ENCODE measurements at regions not wholly inside any gene's neighbourhood (a gene's known extent, or its start where the extent isn't known, plus 50 kb on each side); places are given as distances from the start of the nearest gene placed in this dataset.
"Not testable (repeated sequence)": the region's sequence is repeated elsewhere in the genome, so short reads cannot be mapped to it uniquely, and the experiment has no call there.

- no peak for DNase-seq (ENCODE audit: low read depth)
Observed at GRCh38 chr2:83386549-83386948, 1072.5 kb downstream of the SUCLG1 start.

DNA sequence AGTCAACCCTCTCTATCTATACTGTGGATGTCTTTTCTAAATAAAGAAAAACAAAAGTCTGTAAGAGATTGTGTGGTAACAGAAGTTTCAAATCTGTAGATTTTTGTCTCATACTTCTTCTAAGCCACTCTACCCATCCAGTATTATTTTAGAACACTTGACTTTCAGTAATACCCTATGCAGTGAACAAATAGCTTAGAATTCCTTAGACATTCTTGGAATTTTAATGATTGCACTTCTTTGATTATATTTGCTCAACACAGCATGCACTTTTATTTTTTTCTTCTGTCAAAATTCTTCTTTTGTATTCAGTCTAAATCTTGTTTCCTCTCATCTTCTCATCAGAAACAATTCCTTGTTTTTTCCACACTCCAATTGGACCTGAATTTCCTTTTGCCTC, 1080.2 kb downstream of the SUCLG1 start:
- DNase-seq (ENCODE audit: low read depth): no peak

- DNase-seq (ENCODE audit: low read depth): no peak
Observed at GRCh38 chr2:83376731-83377130, 1082.3 kb downstream of the SUCLG1 start.

GRCh38 chr2:83370419-83370762, 1088.7 kb downstream of the SUCLG1 start:
- DNase-seq (ENCODE audit: low read depth): no peak

- no peak for DNase-seq (ENCODE audit: low read depth)
Observed at GRCh38 chr2:83369601-83370418, 1089.3 kb downstream of the SUCLG1 start.

DNA sequence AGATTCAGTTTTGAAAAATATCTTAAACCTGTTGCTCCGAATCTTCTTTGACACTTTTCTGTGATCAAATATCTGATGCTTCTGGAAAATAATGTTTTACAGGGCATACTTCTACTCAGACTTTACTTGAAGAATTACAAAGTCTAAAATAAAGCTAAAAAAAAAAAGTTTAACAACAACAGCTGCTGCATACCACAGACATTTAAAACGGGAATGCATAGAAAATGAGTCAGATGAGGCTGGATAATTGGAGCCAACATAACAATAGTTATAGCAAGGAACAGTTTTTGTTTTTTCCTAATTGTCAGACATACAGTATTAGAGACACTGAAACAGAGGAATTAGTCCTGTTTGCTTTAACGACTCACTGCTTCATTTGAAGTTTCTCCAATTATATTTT, 1090.2 kb downstream of the SUCLG1 start:
- peak; percentile 24 for DNase-seq (ENCODE audit: low read depth)

GRCh38 chr2:83368461-83368860, 1090.6 kb downstream of the SUCLG1 start:
- DNase-seq (ENCODE audit: low read depth): no peak

DNA sequence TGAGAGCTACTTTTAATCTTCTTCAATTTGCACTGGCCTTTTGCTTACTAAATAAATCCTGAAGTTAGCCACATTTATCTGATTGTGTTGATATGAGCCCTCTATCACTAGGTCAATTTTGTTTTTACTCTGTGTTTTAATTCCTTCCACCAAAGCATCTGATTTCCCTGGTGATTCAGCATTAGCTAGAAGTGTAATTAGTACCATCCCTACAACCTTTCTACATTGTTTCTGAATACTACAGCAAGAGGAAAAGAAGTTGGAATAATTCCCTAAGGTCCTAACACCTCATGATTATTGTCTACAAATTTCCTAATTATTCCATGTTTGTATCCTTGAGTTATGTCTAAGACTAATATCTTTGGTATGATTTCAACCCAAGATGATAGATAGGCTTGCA, 1093.6 kb downstream of the SUCLG1 start:
- no peak for DNase-seq (ENCODE audit: low read depth)

- DNase-seq (ENCODE audit: low read depth): peak; percentile 38
Observed at GRCh38 chr2:83364264-83364663, 1094.8 kb downstream of the SUCLG1 start.

DNA sequence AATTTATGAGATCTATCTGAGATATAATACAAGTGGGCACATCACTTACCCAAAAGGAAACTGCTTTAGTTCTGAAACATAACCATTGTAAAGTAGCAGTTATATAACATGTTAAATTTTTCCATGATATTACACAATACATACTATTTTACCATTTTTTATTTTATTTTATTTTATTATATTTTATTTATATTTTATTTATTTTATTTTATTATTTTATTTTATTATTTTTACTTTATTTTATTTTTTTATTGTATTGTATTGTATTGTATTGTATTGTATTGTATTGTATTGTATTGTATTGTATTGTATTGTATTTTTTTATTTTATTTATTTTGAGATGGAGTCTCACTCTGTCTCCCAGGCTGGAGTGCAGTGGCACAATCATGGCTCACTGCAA, 1095.9 kb downstream of the SUCLG1 start:
- not testable (repeated sequence) for DNase-seq (ENCODE audit: low read depth)

DNA sequence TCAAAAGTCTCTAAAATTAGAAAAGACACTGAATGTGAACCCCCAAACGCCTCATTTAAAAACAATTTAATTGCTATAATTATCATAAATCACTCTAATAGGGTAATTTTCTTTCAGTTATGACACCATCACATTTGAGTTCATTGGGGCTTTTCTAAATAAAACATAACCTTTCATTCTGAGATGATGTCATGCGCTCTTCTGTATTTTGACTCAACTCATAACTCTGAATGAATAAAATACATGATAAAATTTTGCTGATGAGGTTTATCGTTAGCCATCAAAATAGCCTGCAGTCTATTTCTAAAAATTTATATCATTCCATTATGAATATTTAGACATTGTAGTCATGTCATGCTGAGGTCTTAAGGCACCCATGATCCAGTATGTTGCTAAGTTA, 1099.7 kb downstream of the SUCLG1 start:
- no peak for DNase-seq (ENCODE audit: low read depth)

DNA sequence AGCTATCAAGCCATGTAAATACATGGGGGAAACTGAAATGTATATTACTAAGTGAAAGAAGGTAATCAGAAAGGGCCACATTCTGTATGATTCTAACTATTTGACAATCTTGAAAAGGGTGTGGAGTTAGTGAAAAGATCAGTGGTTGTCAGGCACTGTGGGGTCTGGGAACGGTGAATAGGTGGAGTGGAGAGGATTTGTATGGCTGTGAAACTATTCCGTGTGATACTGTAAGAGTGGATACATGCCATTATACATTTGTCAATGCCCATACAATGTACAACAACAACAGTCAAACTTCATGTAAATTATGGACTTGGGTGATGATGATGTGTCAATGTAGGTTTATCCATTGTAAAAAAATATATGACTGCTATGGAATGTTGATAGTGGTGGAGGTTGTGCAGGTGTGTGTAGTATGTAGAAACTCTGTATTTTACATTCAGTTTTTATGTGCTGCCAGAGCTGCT, 1116.2 kb downstream of the SUCLG1 start:
- no peak for DNase-seq (ENCODE audit: low read depth)

DNA sequence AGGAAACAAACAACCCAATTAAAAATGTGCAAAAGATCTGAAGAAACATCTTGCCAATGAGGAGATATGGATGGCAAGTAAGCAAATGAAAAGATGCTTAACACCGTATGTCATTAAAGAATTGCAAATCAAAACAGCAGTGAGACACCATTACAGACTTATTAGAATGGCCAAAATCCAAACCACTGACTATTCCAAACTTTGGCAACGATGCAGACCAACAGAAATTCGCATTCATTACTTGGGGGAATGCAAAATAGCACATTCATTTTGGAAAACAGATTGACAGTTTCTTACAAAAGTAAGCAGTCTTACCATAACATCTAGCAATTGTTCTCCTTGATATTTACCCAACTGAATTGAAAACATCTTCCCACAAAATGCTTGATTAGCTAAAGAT, 1118.7 kb downstream of the SUCLG1 start:
- no peak for DNase-seq (ENCODE audit: low read depth)

DNA sequence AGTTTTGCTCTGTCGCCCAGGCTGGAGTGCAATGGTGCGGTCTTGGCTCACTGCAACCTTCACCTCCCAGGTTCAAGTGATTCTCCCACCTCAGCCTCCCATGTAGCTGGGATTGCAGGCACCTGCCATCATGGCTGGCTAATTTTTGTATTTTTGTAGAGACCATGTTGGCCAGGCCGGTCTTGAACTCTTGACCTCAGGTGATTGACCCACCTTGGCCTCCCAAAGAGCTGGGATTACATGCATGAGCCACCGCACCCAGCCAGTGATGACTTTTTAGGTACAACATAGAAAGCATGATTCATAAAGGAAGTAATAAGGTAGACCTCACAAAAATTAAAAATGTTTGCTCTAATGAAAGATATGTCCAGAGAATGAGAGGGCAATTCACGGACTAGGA, 1119.1 kb downstream of the SUCLG1 start:
- DNase-seq (ENCODE audit: low read depth): not testable (repeated sequence)

DNA sequence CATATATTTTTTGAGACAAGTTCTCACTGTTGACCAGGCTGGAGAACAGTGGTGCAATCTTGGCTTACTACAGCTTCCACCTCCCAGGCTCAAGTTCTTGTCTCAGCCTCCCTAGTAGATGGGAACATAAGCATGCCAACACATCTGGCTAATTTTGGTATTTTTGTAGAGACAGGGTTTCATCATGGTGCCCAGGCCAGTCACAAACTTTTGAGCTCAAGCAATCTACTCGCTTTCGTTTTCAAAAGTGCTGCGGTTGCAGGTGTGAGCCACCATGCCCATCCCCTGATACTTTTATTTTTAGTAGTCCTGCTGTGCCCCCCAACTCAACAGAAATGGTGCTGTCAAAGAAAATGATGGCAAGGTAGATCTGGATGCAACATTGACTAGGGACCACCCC, 1127.3 kb downstream of the SUCLG1 start:
- no peak for DNase-seq (ENCODE audit: low read depth)

DNA sequence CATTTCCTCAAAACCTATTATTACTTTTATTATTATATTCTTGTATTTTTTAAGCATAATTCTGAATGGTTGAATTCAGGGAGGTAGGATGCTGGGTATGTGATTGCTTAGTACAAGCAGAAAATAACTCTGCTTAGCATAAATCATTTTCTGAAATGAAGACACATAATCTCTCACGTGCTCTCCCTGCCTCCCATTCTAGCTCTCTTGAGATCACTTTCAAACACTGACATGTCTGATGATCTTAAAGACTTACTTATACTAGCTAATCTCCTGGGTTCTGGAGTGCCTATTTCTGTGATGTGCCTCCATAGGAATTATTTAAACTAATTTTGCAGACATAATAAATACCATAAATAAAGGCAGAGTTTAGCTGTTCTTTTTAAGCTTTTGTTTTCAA, 1136.0 kb downstream of the SUCLG1 start:
- DNase-seq (ENCODE audit: low read depth): no peak

DNA sequence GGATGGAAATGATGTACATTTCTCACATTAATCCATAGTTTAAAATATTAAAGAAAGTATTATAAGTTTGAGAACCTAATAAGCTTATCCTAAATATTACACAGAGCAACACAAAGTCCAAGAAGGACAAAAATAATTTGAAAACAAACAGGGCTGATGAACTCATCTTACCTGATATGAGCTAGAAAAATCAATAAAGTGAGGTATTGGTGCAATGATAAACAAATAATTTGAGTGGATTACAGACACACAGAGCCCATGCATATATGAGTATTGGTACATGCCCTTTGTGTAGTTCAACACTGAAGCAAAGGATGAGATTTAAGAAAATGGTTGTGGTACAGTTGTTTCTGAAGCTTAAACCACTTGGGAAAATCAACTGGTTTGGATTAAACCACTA, 1139.0 kb downstream of the SUCLG1 start:
- no peak for DNase-seq (ENCODE audit: low read depth)

DNA sequence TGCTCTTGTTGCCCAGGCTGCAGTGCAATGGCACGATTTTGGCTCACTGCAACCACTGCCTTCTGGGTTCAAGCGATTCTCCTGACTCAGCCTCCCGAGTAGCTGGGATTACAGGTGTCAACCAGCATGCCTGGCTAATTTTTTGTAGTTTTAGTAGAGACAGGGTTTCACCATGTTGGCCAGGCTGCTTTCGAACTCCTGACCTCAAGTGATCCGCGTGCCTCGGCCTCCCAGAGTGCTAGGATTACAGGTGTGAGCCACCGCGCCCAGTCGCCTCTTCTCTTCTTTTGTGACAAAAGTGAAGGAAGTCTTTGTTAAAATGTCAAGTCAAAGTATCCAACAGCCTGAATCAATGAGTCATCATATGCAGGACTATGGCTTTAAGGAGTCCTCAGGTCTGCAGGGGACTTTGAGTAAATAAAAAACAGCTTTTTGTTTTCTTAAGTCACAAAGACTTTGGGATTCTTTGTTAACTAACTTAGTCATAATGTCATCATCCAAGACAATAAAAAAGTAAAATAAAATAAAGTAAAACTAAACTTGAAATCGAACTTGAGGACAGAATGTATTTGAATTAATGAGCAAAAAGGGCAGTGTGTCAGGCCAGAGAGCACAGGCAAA, 1153.2 kb downstream of the SUCLG1 start:
- DNase-seq (ENCODE audit: low read depth): no peak

GRCh38 chr2:83291083-83291482, 1168.0 kb downstream of the SUCLG1 start:
- no peak for DNase-seq (ENCODE audit: low read depth)

- DNase-seq (ENCODE audit: low read depth): no peak
Observed at GRCh38 chr2:83282841-83283240, 1176.2 kb downstream of the SUCLG1 start.

GRCh38 chr2:83282043-83282795, 1176.9 kb downstream of the SUCLG1 start:
- no peak for DNase-seq (ENCODE audit: low read depth)

- no peak for DNase-seq (ENCODE audit: low read depth)
Observed at GRCh38 chr2:83280391-83280790, 1178.7 kb downstream of the SUCLG1 start.

- DNase-seq (ENCODE audit: low read depth): no peak
Observed at GRCh38 chr2:83273322-83273721, 1185.8 kb downstream of the SUCLG1 start.
